BLaER1 (cell line): ENCODE measurements at regions not wholly inside any gene's neighbourhood (a gene's known extent, or its start where the extent isn't known, plus 50 kb on each side); places are given as distances from the start of the nearest gene placed in this dataset.

Experiments used
- H3K27ac ChIP-seq: shearing (Covaris generic); formaldehyde crosslinking; 2 replicates; pipeline ENCODE4 v1.8.1; 2022
- H3K27me3 ChIP-seq: shearing (Covaris generic); formaldehyde crosslinking; 2 replicates; pipeline ENCODE4 v1.8.1; 2022
- H3K36me3 ChIP-seq: shearing (Covaris generic); formaldehyde crosslinking; 2 replicates; pipeline ENCODE4 v1.8.1; 2022
- H3K4me1 ChIP-seq: shearing (Covaris generic); formaldehyde crosslinking; 2 replicates; pipeline ENCODE4 v1.8.1; 2022
- H3K4me2 ChIP-seq: shearing (Covaris generic); formaldehyde crosslinking; 2 replicates; pipeline ENCODE4 v1.8.1; 2022
- H3K4me3 ChIP-seq: shearing (Covaris generic); formaldehyde crosslinking; 2 replicates; pipeline ENCODE4 v1.8.1; 2022
- H3K9ac ChIP-seq: shearing (Covaris generic); formaldehyde crosslinking; 2 replicates; pipeline ENCODE4 v1.8.1; 2022
- H3K9me3 ChIP-seq: shearing (Covaris generic); formaldehyde crosslinking; 2 replicates; pipeline ENCODE4 v1.8.1; 2022
- H4K20me1 ChIP-seq: shearing (Covaris generic); formaldehyde crosslinking; 2 replicates; pipeline ENCODE4 v1.8.1; 2022
- Cebpa-rat ChIP-seq: shearing (Covaris generic); IDR thresholded peaks from 2 replicates; pipeline ENCODE4 v1.8.1; 2022

GRCh38 chr15:25944386-25944785, 81.3 kb upstream of the ATP10A start:
- H3K27me3 ChIP-seq = no peaks in the 10 kb centered on the region
- peaks cover 9% of the 10 kb centered on the region for H3K9me3 ChIP-seq
- H4K20me1 ChIP-seq = no peaks in the 10 kb centered on the region
- TF ChIP-seq Cebpa-rat = no peak
- 0 out of 2 replicates have a peak overlapping the region, but pooled peaks have one; percentile 42 for H3K4me3 ChIP-seq
- H3K27ac ChIP-seq = no peak overlapping the region; the same call in 1 of the 2 replicates
- peak overlapping the region; percentile 87; the same call in 1 of the 2 replicates for H3K4me2 ChIP-seq
- H3K36me3 ChIP-seq = no peaks in the 10 kb centered on the region
- H3K4me1 ChIP-seq = peaks cover 60% of the 10 kb centered on the region
- no peak overlapping the region for H3K9ac ChIP-seq

GRCh38 chr15:25943831-25944230, 80.7 kb upstream of the ATP10A start:
- Histone ChIP-seq H3K9ac (no peak overlapping the region), H3K27me3 (no peaks in the 10 kb centered on the region), H4K20me1 (no peaks in the 10 kb centered on the region), H3K4me2 (no peak overlapping the region), H3K9me3 (peaks cover 9% of the 10 kb centered on the region), H3K27ac (no peak overlapping the region), H3K36me3 (no peaks in the 10 kb centered on the region), H3K4me3 (no peak overlapping the region), H3K4me1 (peaks cover 63% of the 10 kb centered on the region)
- TF ChIP-seq Cebpa-rat = no peak

DNA sequence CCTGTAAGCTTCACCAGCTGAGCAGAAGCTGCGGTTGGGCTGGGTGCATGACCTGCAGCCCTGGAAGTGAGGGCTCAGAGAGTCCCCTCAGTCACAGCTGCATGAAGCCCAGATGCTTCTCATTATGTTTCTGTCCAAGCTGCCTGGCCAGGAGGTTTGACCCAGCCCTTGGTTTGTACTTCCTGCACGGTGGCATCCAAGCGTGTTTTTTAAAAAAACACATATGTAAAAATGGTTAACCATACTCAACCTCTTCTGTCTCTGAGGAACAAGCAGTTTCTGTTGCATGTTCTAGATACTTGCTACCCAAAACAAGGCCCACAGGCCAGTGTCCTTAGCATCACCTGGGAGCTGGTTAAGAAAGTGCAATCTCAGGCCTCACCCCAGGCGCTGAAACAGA, 76.0 kb upstream of the ATP10A start:
- no peaks in the 10 kb centered on the region for H4K20me1 ChIP-seq
- peaks cover 40% of the 10 kb centered on the region for H3K4me1 ChIP-seq
- H3K4me2 ChIP-seq = peak overlapping the region; percentile 80
- TF ChIP-seq Cebpa-rat = no peak
- no peaks in the 10 kb centered on the region for H3K36me3 ChIP-seq
- no peak overlapping the region for H3K9ac ChIP-seq
- H3K9me3 ChIP-seq = peaks cover 2% of the 10 kb centered on the region
- H3K27ac ChIP-seq = no peak overlapping the region
- no peaks in the 10 kb centered on the region for H3K27me3 ChIP-seq
- H3K4me3 ChIP-seq = no peak overlapping the region

GRCh38 chr15:25937796-25938195, 74.7 kb upstream of the ATP10A start:
- Histone ChIP-seq H3K27ac (no peak overlapping the region), H3K9me3 (no peaks in the 10 kb centered on the region), H3K9ac (no peak overlapping the region), H3K4me3 (no peak overlapping the region), H3K36me3 (no peaks in the 10 kb centered on the region), H4K20me1 (no peaks in the 10 kb centered on the region), H3K27me3 (no peaks in the 10 kb centered on the region), H3K4me1 (peaks cover 51% of the 10 kb centered on the region), H3K4me2 (peak overlapping the region; percentile 80)
- TF ChIP-seq Cebpa-rat = no peak

GRCh38 chr15:25936004-25936403, 72.9 kb upstream of the ATP10A start:
- Histone ChIP-seq H3K27me3 (no peaks in the 10 kb centered on the region), H3K4me1 (peaks cover 57% of the 10 kb centered on the region), H3K9me3 (no peaks in the 10 kb centered on the region; the same call in 1 of the 2 replicates), H3K27ac (no peak overlapping the region), H3K36me3 (no peaks in the 10 kb centered on the region), H3K9ac (no peak overlapping the region), H3K4me2 (no peak overlapping the region), H3K4me3 (no peak overlapping the region), H4K20me1 (no peaks in the 10 kb centered on the region)
- TF ChIP-seq Cebpa-rat = no peak

DNA sequence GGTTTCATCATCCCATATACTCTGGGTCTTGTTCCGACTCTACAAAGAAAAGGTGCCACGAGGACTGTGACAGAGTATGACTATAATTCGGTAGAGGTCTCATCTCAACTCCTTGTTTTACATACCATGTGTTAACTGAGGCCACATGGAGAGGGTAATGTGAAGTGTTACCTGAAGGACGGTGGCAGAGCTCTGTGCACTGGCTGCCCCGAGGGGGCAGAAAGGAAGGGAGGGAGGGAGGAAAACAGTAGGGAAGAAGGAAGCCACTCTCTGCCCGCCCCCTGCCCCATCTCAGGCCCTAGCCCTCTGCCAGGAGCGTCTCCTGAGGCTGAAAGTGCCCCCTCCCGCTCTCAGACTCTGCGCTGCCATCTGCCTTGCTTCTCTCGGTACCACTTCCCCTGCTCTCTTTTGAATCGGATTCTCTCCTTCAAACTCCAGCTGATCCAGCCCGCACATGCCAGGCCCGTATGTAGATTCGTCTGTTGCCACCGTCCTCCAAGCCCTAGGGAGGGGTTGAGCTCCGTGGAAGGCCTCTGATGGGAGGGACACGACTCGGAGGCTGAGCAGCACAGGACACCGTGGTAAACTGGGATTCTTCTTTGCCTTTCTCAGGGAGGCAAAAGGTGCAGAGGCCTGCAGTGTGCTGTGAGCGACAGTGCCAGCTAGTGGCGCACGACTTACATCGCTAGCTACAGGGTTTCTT, 70.5 kb upstream of the ATP10A start:
- Histone ChIP-seq H3K27me3 (no peaks in the 10 kb centered on the region), H3K9ac (peak overlapping the region; percentile 39; the same call in 1 of the 2 replicates), H4K20me1 (no peaks in the 10 kb centered on the region), H3K4me2 (peak overlapping the region; percentile 85), H3K27ac (0 out of 2 replicates have a peak overlapping the region, but pooled peaks have one; percentile 32), H3K4me3 (peak overlapping the region; percentile 35), H3K4me1 (peaks cover 37% of the 10 kb centered on the region), H3K9me3 (peaks cover 11% of the 10 kb centered on the region), H3K36me3 (no peaks in the 10 kb centered on the region)
- TF ChIP-seq Cebpa-rat = no peak

DNA sequence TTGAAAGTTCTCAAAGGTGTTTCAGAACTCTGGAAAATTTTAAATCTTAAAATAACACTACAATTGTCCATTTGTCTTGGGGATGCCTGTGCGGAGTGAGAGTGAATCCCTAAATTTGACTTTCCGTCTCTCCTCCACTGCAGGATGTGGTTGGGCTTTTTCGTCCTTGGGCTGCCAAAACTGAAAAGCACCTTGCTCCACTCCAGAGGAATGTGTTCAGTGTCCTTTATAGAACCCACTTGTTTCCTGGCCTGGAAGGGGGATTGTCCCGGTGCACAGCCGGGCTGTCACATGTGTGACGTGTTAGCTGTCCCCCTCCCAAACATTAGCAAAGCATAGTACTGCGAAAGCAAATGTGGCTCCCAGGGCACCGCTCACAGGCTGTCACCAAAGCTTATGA, 69.6 kb upstream of the ATP10A start:
- no peak overlapping the region for H3K27ac ChIP-seq
- peaks cover 28% of the 10 kb centered on the region for H3K4me1 ChIP-seq
- H3K27me3 ChIP-seq = no peaks in the 10 kb centered on the region
- no peak overlapping the region for H3K9ac ChIP-seq
- peaks cover 11% of the 10 kb centered on the region for H3K9me3 ChIP-seq
- no peaks in the 10 kb centered on the region for H3K36me3 ChIP-seq
- H4K20me1 ChIP-seq = no peaks in the 10 kb centered on the region
- no peak for TF ChIP-seq Cebpa-rat
- H3K4me2 ChIP-seq = no peak overlapping the region
- no peak overlapping the region for H3K4me3 ChIP-seq

DNA sequence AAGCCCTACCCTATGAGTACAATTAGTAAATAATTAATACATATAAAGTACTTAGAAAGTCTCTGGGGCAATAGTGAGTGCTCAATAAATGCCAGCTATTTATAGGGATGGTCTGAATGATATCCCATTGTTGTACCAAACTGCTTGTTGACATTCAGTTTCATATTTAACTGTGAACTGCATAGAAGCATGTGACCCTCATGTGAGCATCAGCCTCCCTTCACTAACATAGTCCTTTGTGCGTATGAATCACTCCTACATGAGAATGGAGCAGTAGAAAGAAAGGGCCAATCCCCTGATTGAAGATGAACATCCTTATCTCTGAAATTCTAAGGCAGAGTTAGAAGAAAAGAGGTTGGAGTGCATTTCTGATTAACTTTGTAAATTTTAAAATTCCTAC, 68.7 kb upstream of the ATP10A start:
- H3K27ac ChIP-seq = no peak overlapping the region
- no peaks in the 10 kb centered on the region for H3K27me3 ChIP-seq
- no peaks in the 10 kb centered on the region for H4K20me1 ChIP-seq
- H3K36me3 ChIP-seq = no peaks in the 10 kb centered on the region
- no peak overlapping the region for H3K4me2 ChIP-seq
- H3K9me3 ChIP-seq = peaks cover 11% of the 10 kb centered on the region
- H3K4me1 ChIP-seq = peaks cover 24% of the 10 kb centered on the region
- TF ChIP-seq Cebpa-rat = no peak
- H3K9ac ChIP-seq = no peak overlapping the region
- no peak overlapping the region for H3K4me3 ChIP-seq

DNA sequence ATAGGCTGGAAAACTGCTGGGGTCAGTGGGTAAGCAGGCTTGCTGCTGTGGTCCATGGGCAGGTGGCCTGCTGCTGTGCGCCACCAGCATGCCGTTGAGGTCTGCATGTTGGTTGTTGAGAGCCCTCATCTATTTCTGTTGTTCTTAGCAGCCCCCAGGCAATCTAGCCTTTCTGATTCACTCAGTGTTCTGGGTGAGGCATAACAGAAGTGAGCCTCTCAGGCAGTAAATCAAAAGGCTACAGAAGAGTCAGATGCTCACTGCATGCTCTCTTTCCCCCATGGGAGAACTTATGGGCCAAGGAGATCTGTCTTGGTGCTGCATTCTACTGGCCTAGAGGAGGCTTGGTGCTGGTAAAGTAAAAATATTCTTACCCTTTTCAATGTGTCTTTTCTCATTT, 67.8 kb upstream of the ATP10A start:
- Histone ChIP-seq H3K9me3 (peaks cover 11% of the 10 kb centered on the region), H3K4me2 (no peak overlapping the region), H4K20me1 (no peaks in the 10 kb centered on the region), H3K4me1 (peaks cover 24% of the 10 kb centered on the region), H3K4me3 (no peak overlapping the region), H3K9ac (no peak overlapping the region), H3K36me3 (no peaks in the 10 kb centered on the region), H3K27ac (no peak overlapping the region), H3K27me3 (no peaks in the 10 kb centered on the region)
- no peak for TF ChIP-seq Cebpa-rat
